K562 (cell line): ENCODE measurements at regions not wholly inside any gene's neighbourhood (a gene's known extent, or its start where the extent isn't known, plus 50 kb on each side); places are given as distances from the start of the nearest gene placed in this dataset.

Source experiments
- ATAC-seq: fragments of 200-7000 bp; cut with Tn5 transposase; 3 replicates; pipeline ENCODE4 v1.9.1; 2020; ENCODE audit warnings: moderate library complexity
- BruUV-seq: library from RNA; stranded (reverse); fragments of 400-500 nt; replicated peaks from 2 replicates; lab custom pipeline; 2021; lab: Mats Ljungman, UMichigan
- CTCF ChIA-PET: fragments of 300-600 bp; formaldehyde crosslinking; extraction: SDS; loops from one replicate; lab custom pipeline; 2021; ENCODE audit warnings: low intra/inter-chr PET ratio; lab: Yijun Ruan, JAX
- POLR2A ChIA-PET: fragments of 300-600, 350-650 bp; sonication (Branson Sonifier 250); formaldehyde crosslinking; extraction: SDS; loops from one replicate; lab custom pipeline; 2021; ENCODE audit warnings: antibody characterized with exemption, inconsistent platforms; lab: Yijun Ruan, JAX
- DNase-seq, 4 experiments: peaks; one replicate each; pipeline versions ENCODE4 v3.0.0 to v3.0.0-alpha.2; 2011 to 2018; ENCODE audit warnings: low spot score in 3 of 4, mixed read lengths in 3 of 4; ENCODE audit errors: extremely low read depth in 1 of 4
- FAIRE-seq: peaks from 2 replicates; lab custom pipeline; 2011; peaks lifted over from hg19 to GRCh38; lab: Jason Lieb, UNC
- H2AFZ ChIP-seq: 2 replicates; pipeline ENCODE4 v1.6.0; 2011; ENCODE audit warnings: low read depth, low read length, control low read depth, inconsistent platforms
- H3K27ac ChIP-seq: fragments of 200-600 bp; 3 replicates; pipeline ENCODE4 v1.8.0; 2011; ENCODE audit warnings: low read depth, mild to moderate bottlenecking, control low read depth, inconsistent platforms, low read length, moderate library complexity, mixed read lengths; ENCODE audit errors: extremely low read depth
- H3K27me3 ChIP-seq, 2 experiments: fragments of 300-600 bp in 1 of 2; 2 replicates in 1 of 2; 3 replicates in 1 of 2; pipeline versions ENCODE4 v1.6.0 to v1.8.0; 2011; ENCODE audit warnings: inconsistent platforms in 2 of 2, low read length in 2 of 2, mild to moderate bottlenecking in 1 of 2, mixed read lengths in 1 of 2, moderate library complexity in 1 of 2; ENCODE audit not compliant: control insufficient read depth in 2 of 2, insufficient read depth in 2 of 2
- H3K36me3 ChIP-seq: fragments of 300-600 bp; 3 replicates; pipeline ENCODE4 v1.8.0; 2011; ENCODE audit warnings: mild to moderate bottlenecking, low read length, inconsistent platforms; ENCODE audit not compliant: control insufficient read depth, insufficient read depth
- H3K4me1 ChIP-seq, 2 experiments: fragments of 200-600 bp in 1 of 2; replicated peaks in 1 of 2; 2 replicates in 1 of 2; 3 replicates in 1 of 2; pipeline versions ENCODE4 v1.5.1 to v1.8.0; 2011; ENCODE audit warnings: inconsistent platforms in 2 of 2, low read length in 2 of 2, mild to moderate bottlenecking in 1 of 2, mixed read lengths in 1 of 2, moderate library complexity in 1 of 2; ENCODE audit not compliant: control insufficient read depth in 2 of 2, insufficient read depth in 2 of 2
- H3K4me2 ChIP-seq: 2 replicates; pipeline ENCODE4 v1.6.1; 2011; ENCODE audit warnings: low read length, control low read depth, inconsistent platforms, mixed read lengths; ENCODE audit not compliant: insufficient read depth
- H3K4me3 ChIP-seq: fragments of 200-600 bp; sonication (generic), shearing (Covaris generic); 2 replicates; pipeline ENCODE4 v1.5.1; 2016; ENCODE audit warnings: control low read depth, inconsistent platforms
- H3K79me2 ChIP-seq: fragments of 200-600 bp; 3 replicates; pipeline ENCODE4 v1.8.0; 2011; ENCODE audit warnings: low read length, inconsistent platforms; ENCODE audit not compliant: control insufficient read depth, insufficient read depth
- H3K9ac ChIP-seq, 2 experiments: 2 replicates each; pipeline versions ENCODE4 v1.6.0 to v1.6.1; 2011; ENCODE audit warnings: low read depth in 2 of 2, low read length in 2 of 2, control low read depth in 1 of 2, inconsistent platforms in 1 of 2, mild to moderate bottlenecking in 1 of 2, mixed read lengths in 1 of 2; ENCODE audit not compliant: insufficient read depth in 1 of 2
- H3K9me1 ChIP-seq: one replicate; pipeline ENCODE4 v1.6.0; 2011; ENCODE audit warnings: inconsistent platforms, mild to moderate bottlenecking, low read length, moderate library complexity; ENCODE audit not compliant: control insufficient read depth, insufficient read depth
- H3K9me3 ChIP-seq: replicated peaks from 2 replicates; pipeline ENCODE4 v1.5.1; 2011; ENCODE audit warnings: low read depth, low read length, inconsistent platforms; ENCODE audit not compliant: control insufficient read depth, insufficient read depth
- H4K20me1 ChIP-seq: replicated peaks from 2 replicates; pipeline ENCODE4 v1.6.1; 2011; ENCODE audit warnings: low read length, inconsistent platforms, mixed read lengths; ENCODE audit not compliant: control insufficient read depth, insufficient read depth
- CTCF ChIP-seq, 3 experiments: IDR thresholded peaks in 2 of 3; conservative IDR thresholded peaks in 1 of 3; 2 replicates each; pipeline ENCODE4 v1.5.1; 2011 to 2012; ENCODE audit warnings: low read length in 3 of 3, mild to moderate bottlenecking in 3 of 3, control low read depth in 2 of 3, improper control_type of control experiment in 1 of 3, inconsistent platforms in 1 of 3, low read depth in 1 of 3, mixed read lengths in 1 of 3, moderate library complexity in 1 of 3; ENCODE audit not compliant: insufficient read depth in 2 of 3
- ETV1 ChIP-seq: fragments of 450-650 bp; conservative IDR thresholded peaks from 2 replicates; pipeline ENCODE4 v1.6.1; 2016; ENCODE audit warnings: missing genetic modification characterization, control low read depth, low read depth, missing compliant biosample characterization
- FOXK2 ChIP-seq, 2 experiments: fragments of 450-650 bp; IDR thresholded peaks in 1 of 2; conservative IDR thresholded peaks in 1 of 2; 2 replicates each; pipeline ENCODE4 v1.6.1; 2016; ENCODE audit warnings: low read depth in 2 of 2, mild to moderate bottlenecking in 1 of 2
- FOXP1 ChIP-seq: sonication (generic); formaldehyde crosslinking; IDR thresholded peaks from 2 replicates; pipeline ENCODE4 v1.8.0; 2022; ENCODE audit warnings: mild to moderate bottlenecking, missing genetic modification reagents
- GTF2A2 ChIP-seq: IDR thresholded peaks from 2 replicates; pipeline ENCODE4 v1.6.1; 2016; ENCODE audit warnings: mild to moderate bottlenecking, missing genetic modification characterization, missing compliant biosample characterization
- NFIX ChIP-seq: fragments of 250-450 bp; sonication (Bioruptor Pico); IDR thresholded peaks from 2 replicates; pipeline ENCODE4 v1.4.0; 2020; ENCODE audit warnings: low read depth, mild to moderate bottlenecking, moderate library complexity
- RAD21 ChIP-seq, 2 experiments: fragments of 250-450 bp in 1 of 2; fragments of 450-650 bp in 1 of 2; sonication (Bioruptor Pico) in 1 of 2; formaldehyde crosslinking in 1 of 2; IDR thresholded peaks in 1 of 2; conservative IDR thresholded peaks in 1 of 2; 2 replicates each; pipeline versions ENCODE4 v1.4.0 to v1.8.0; 2020 to 2022; ENCODE audit warnings: mild to moderate bottlenecking in 2 of 2, moderate library complexity in 1 of 2
- TEAD4 ChIP-seq, 2 experiments: sonication (generic) in 1 of 2; formaldehyde crosslinking in 1 of 2; IDR thresholded peaks; 2 replicates each; pipeline versions ENCODE4 v1.6.1 to v1.8.0; 2012 to 2022; ENCODE audit warnings: borderline replicate concordance in 1 of 2, inconsistent platforms in 1 of 2, low read length in 1 of 2, mild to moderate bottlenecking in 1 of 2, missing genetic modification reagents in 1 of 2
- ZNF589 ChIP-seq: fragments of 200-800 bp; sonication (Bioruptor generic); IDR thresholded peaks from 2 replicates; pipeline ENCODE4 v1.6.1; 2016; ENCODE audit warnings: low read depth, missing genetic modification characterization, missing compliant biosample characterization
- WGBS: fragments of 100-300 bp; shearing (Covaris generic); methylation state at CpG from one replicate; pipeline ENCODE4 v1.1.6; 2016; ENCODE audit warnings: low coverage, mixed read lengths; ENCODE audit not compliant: insufficient coverage; ENCODE audit errors: missing lambda C conversion rate; 5-methylcytosine and 5-hydroxymethylcytosine counted together
- in situ Hi-C: fragments of 300-500 bp; cut with MboI; formaldehyde crosslinking; loops from 4 replicates; pipeline ENCODE4 v1.15.0; 2018; ENCODE audit warnings: inconsistent platforms, mixed read lengths
- intact Hi-C: fragments of 100-400 bp; cut with micrococcal nuclease; formaldehyde crosslinking; loops from 2 replicates; pipeline ENCODE4 v1.14.2; 2022

- no peaks in the 10 kb centered on the region for H3K79me2 ChIP-seq
- in situ Hi-C loops, result loop anchor here (10.0 kb wide), 1 partner anchor 495 kb away; no protein-coding TSS in a partner anchor
- ChIA-PET POLR2A (interaction anchor here (0.6 kb wide), 1 partner anchor 45 kb away, joined by 3 read pairs; no protein-coding TSS in a partner anchor), CTCF (interaction anchor here (0.6 kb wide), 1 partner anchor 638 kb away, joined by 3 read pairs; no protein-coding TSS in a partner anchor)
- BruUV-seq, result no TSS peak
- FAIRE-seq (peak; percentile 97), ATAC-seq (peak; percentile 83), DNase-seq (peak; percentile 70 to 78 (median 74))
- H3K36me3 ChIP-seq, result no peaks in the 10 kb centered on the region
- no peak overlapping the region for H3K27ac ChIP-seq
- H3K9me3 ChIP-seq, result no peaks in the 10 kb centered on the region
- no peak overlapping the region for H3K9ac ChIP-seq
- H3K27me3 ChIP-seq, result no peaks in the 10 kb centered on the region; a peak in 1 of 5 replicates
- 4% methylated on average over 7 of the region's 8 CpGs for WGBS
- H3K4me2 ChIP-seq, result no peak overlapping the region
- no peaks in the 10 kb centered on the region for H3K9me1 ChIP-seq
- H2AFZ ChIP-seq, result peak overlapping the region; percentile 68
- H3K4me1 ChIP-seq, result no peaks in the 10 kb centered on the region
- intact Hi-C loops, result loop anchor here (1.0 kb wide), 2 partner anchors 105 to 496 kb away; no protein-coding TSS in a partner anchor
- H3K4me3 ChIP-seq, result no peak overlapping the region
- no peaks in the 10 kb centered on the region for H4K20me1 ChIP-seq
- TF ChIP-seq FOXP1 (CRISPR knock-in tag) (peak; percentile 47; the same call in 1 of the 2 replicates), CTCF (IDR thresholded peaks at IDR 0.05 in 2 of 3, conservative IDR thresholded peaks at IDR 0.05 in 1 of 3; ENCODE audit: insufficient read depth in 2 of 3, low read depth in 1 of 3, low read length in 3 of 3) (peak; percentile 69 to 92 (median 81)), ZNF589 (no peak), NFIX (no peak), FOXK2 (conservative IDR thresholded peaks at IDR 0.05 in 1 of 2, IDR thresholded peaks at IDR 0.05 in 1 of 2; ENCODE audit: low read depth in 2 of 2) (peak; percentile 82 to 90), GTF2A2 (tag) (no peak), ETV1 (tag) (peak; percentile 66), RAD21 (CRISPR knock-in tag; conservative IDR thresholded peaks at IDR 0.05 in 1 of 2, IDR thresholded peaks at IDR 0.05 in 1 of 2) (peak; percentile 73 to 87), TEAD4 (IDR thresholded peaks at IDR 0.05; ENCODE audit: low read length) (0 out of 2 replicates have a peak, but pooled peaks have one; percentile 19), TEAD4 (CRISPR knock-in tag; IDR thresholded peaks at IDR 0.05; ENCODE audit: borderline replicate concordance) (no peak)
Observed at GRCh38 chr5:168219515-168220410, 71.7 kb upstream of the WWC1 start.
